GM12891 (cell line): ENCODE measurements at regions not wholly inside any gene's neighbourhood (a gene's known extent, or its start where the extent isn't known, plus 50 kb on each side); places are given as distances from the start of the nearest gene placed in this dataset.

Experiments used
- DNase-seq: peaks from one replicate; pipeline ENCODE4 v3.0.0; 2011; ENCODE audit warnings: low spot score; ENCODE audit not compliant: insufficient read length
- FAIRE-seq: peaks from 2 replicates; lab custom pipeline; 2011; peaks lifted over from hg19 to GRCh38; lab: Jason Lieb, UNC
- PAX5 ChIP-seq: IDR thresholded peaks from 2 replicates; pipeline ENCODE4 v1.6.1; 2011; ENCODE audit warnings: low read length, moderate library complexity, mild to moderate bottlenecking; ENCODE audit not compliant: insufficient read depth, severe bottlenecking
- POLR2A ChIP-seq: IDR thresholded peaks from 2 replicates; pipeline ENCODE4 v1.6.1; 2011; ENCODE audit warnings: low read depth, low read length, control low read depth
- POLR2AphosphoS5 ChIP-seq: IDR thresholded peaks from 2 replicates; pipeline ENCODE4 v1.6.1; 2011; ENCODE audit warnings: low read depth, low read length, control low read depth
- POU2F2 ChIP-seq: IDR thresholded peaks from 2 replicates; pipeline ENCODE4 v1.6.1; 2011; ENCODE audit warnings: low read depth, mild to moderate bottlenecking, control low read depth, low read length, moderate library complexity
- SPI1 ChIP-seq: IDR thresholded peaks from 2 replicates; pipeline ENCODE4 v1.6.1; 2011; ENCODE audit warnings: low read depth, low read length, control low read depth
- TAF1 ChIP-seq: IDR thresholded peaks from 2 replicates; pipeline ENCODE4 v1.6.1; 2011; ENCODE audit warnings: low read depth, low read length, control low read depth

DNA sequence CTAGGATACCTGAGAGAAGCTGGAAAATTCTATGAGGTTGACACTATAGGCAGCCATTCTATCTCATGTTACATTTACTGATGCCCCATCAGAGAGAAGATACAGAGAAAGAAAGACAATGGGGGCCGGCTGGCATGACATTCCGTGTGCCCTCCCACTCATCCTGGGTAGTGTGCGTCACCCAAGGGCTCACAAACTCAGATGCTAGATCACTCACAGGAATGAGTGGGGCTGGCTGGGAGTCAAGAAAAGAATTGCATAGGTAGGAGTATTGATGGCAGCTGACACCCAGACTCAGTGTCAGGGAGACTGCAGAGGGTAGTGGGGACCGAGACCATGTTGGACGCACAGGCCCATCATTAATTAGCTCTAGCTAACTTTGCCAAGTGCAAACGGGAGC is 1113.5 kb upstream of the AUTS2 start:
- TF ChIP-seq POU2F2 (no peak), POLR2A (no peak), POLR2AphosphoS5 (no peak)
- FAIRE-seq = no peak
- no peak for DNase-seq

DNA sequence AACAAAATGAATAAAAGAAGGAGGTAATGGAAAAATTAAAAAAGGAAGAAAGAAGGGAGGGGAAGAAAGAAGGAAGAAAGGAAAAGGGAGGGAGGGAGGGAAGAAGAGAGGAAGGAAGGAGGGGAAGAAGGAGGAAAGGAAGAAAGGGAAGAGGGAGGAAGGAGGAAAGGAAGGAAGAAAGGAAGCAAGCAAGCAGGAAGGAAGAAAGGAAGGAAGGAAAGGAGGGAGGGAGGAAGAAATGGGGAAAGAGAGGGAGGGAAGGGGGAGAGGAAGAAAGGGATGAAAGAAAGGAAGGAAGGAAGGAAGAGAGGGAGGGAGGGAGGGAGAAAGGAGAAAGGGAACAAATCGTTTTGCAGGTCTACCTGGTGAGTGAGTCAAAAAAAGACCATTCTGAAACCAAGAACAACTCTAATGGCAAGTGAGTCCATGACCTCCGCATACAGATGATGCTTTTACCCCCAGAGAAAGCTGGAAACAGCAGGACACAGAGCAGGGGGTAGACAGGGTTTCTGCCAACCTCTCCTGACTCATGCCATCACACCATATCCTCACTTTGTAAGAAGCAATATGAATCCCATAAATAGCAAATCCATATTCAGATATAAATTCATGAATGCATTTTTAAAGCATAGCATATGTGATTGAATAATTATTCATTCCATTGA is 1112.9 kb upstream of the AUTS2 start:
- no peak for TF ChIP-seq PAX5
- TF ChIP-seq TAF1 = no peak
- TF ChIP-seq POLR2AphosphoS5 = no peak
- no peak for TF ChIP-seq POU2F2
- TF ChIP-seq SPI1 = no peak
- no peak for TF ChIP-seq POLR2A
- DNase-seq (no peak), FAIRE-seq (no peak)

DNA sequence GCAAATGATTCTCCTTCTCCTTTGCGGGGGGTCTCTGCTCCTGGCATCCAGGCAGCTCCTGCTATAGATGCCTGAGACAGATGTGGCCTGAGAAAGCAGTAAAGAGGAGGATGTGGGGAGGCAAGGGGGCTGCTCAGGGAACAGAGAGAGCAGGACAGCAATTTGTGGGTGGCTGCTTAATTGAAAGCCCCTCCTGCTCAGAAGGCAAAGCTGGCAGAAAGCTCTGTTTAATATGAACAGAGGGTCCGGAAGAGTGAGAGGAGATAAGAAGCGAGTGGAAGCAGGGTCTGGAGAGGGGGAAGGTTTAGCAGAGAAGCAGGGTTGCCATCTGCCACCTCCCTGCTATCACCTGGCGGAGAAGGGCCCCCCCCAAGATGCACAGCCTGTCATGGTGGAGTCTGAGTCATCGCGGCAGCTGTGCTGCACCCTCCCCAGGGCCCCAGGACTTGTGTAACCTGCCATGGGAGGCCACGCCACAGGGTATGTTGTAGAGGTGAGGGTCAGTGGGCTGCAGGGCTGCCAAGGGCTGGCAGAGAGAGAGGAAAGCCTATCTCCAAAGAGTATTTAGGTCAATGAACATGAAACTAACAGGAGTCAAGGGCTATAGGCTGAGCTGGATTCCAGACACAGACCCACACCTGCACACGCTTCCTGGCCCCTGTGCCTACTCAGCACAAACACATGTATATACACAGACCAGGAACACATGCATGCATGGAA is 1109.8 kb upstream of the AUTS2 start:
- FAIRE-seq = no peak
- TF ChIP-seq TAF1 (no peak), POU2F2 (no peak), POLR2AphosphoS5 (no peak), SPI1 (no peak)

DNA sequence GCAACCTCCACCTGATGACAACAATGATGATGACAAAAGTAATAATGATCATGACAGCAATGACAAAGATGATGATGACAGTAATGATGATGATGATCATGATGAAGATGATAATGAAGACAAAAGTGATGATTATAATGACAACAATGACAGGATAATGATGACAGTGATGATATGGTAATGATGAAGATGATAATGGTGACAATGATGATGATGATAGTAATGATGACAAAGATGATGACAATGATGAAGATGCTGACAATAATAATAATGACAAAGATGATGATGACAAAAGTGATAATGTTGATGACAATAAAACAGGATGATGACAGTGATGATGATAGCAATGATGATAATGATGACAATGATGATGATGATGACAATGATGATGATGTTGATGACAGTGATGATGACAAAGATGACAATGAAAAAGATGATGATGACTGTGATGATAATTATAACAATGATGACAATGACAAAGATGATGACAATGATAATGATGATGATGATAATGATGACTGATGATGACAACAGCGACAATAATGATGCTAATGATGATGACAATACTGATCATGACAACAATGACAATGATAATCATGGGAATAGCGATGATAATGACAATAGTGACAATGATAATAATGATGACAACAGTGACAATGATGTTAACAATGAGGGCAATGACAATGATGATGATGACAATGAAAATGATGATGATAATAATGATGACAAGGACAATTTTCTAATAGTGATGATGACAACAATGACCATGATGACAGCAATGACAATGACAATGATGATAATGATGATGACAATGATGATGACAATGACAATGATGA is 1106.5 kb upstream of the AUTS2 start:
- no peak for TF ChIP-seq PAX5
- no peak for TF ChIP-seq POLR2A
- no peak for TF ChIP-seq SPI1
- TF ChIP-seq POU2F2 = no peak
- TF ChIP-seq POLR2AphosphoS5 = no peak
- no peak for TF ChIP-seq TAF1
- no peak for DNase-seq
- no peak for FAIRE-seq

More for the DNA sequence above, 1109.8 kb upstream of the AUTS2 start:
- DNase-seq = no peak

DNA sequence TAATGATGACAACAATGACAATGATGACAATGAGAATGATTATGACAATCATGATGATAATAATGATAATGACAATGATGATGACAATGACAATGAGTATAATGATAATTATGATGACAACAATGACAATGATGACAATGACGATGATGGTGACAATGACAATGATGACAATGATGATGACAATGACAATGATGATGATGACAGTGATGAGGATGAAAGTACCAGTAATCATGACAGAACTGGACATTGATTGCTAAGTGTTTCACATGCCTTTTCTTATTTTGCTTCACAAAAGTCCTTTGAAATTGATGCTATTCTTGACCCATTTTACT is 1106.0 kb upstream of the AUTS2 start:
- no peak for TF ChIP-seq POLR2A
- no peak for TF ChIP-seq POU2F2
- no peak for TF ChIP-seq POLR2AphosphoS5
- TF ChIP-seq PAX5 = no peak
- TF ChIP-seq TAF1 = no peak
- FAIRE-seq = no peak
- no peak for DNase-seq

DNA sequence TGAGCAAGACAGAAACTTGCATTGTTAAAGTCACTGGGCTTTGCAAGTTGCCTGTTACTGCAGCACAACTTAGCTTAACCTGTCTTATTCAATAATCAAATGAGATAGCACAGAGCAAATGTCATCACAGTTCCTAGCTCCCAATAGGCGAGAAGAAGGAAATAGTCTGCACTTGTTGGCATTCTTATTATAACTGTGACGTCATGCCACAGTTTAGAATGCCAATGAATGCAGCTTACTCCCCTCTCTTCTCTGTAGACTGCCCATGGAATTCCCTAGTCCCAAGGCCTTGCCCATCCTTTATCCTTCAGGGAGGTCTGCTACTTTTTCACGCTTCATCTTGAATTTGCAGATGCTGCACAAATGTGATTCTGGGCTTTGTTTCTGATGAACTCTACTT is 1094.9 kb upstream of the AUTS2 start:
- DNase-seq (no peak), FAIRE-seq (no peak)
- TF ChIP-seq PAX5 (no peak), POLR2A (no peak), SPI1 (no peak), POLR2AphosphoS5 (no peak), POU2F2 (no peak)

DNA sequence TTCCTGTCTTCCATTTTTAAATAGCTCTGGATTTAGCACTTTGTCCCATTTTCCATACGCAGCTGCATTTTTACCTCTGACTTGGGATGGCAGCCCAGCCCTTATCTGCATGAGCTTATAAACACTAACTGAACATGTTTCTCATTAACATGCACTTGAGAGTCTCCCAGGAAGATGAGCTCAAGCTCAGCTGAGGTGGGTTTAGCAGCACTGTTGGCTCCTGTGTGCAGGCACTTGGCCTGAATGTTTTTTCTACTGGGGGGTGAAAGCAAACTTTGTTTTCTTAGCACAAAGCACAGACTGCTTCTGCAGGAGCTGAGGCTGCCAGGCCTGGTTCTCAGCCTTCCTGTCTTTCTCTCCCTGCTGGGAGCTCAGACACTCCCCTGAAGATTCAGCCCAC is 1093.6 kb upstream of the AUTS2 start:
- DNase-seq (no peak), FAIRE-seq (no peak)
- no peak for TF ChIP-seq POLR2A
- TF ChIP-seq TAF1 = no peak
- no peak for TF ChIP-seq POU2F2
- TF ChIP-seq POLR2AphosphoS5 = no peak

DNA sequence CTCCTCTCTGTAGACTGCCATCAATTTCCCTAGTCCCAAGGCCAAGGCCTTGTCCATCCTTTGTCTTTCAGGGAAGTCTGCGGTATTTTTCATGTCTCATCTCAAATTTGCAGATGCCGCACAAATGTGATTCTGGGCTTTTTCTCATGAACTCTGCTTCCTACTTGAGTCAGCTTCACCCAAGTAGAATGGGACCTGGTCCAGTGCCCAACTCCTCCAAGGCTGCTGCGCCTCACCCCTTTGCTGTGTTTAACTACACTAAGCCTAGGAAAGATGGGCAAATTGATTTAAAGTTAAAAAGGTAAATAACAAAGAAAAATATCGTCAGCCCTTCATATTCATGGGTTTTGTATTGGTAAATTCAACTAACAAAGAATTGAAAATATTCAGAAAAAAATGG is 1092.6 kb upstream of the AUTS2 start:
- DNase-seq = no peak
- no peak for FAIRE-seq
- TF ChIP-seq SPI1 (no peak), POU2F2 (no peak), PAX5 (no peak), TAF1 (no peak), POLR2A (no peak), POLR2AphosphoS5 (no peak)

DNA sequence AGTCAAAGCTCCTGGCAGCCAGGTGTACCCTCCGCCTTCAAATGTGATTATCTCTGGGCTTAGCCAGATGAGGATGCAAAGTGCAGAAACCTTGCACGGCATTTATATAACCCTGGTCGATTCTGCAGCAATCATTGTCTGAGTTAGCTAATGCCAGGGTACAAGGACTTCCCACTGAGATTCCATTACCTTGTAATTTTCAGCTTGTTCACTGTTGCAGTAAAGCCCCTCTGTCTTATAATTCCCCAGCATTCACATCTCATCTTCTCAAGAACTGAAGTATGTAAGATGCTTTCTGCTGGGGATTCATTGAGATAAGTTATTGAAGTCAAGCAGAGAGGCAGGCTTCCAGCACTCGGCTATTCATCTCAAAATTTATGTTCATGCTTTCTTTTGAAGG is 1090.6 kb upstream of the AUTS2 start:
- no peak for TF ChIP-seq PAX5
- TF ChIP-seq TAF1 = no peak
- no peak for TF ChIP-seq POLR2A
- TF ChIP-seq SPI1 = no peak
- TF ChIP-seq POU2F2 = no peak
- FAIRE-seq (no peak), DNase-seq (no peak)
